H1 (cell line): ENCODE measurements at regions not wholly inside any gene's neighbourhood (a gene's known extent, or its start where the extent isn't known, plus 50 kb on each side); places are given as distances from the start of the nearest gene placed in this dataset.

Experiments used
- CTCF ChIA-PET: fragments of 300-600 bp; sonication (Branson Sonifier 250); formaldehyde crosslinking; loops from one replicate; lab custom pipeline; 2021; ENCODE audit not compliant: partially characterized antibody; lab: Charles Lee
- POLR2A ChIA-PET: fragments of 300-600 bp; sonication (Branson Sonifier 250); formaldehyde crosslinking; loops from one replicate; lab custom pipeline; 2021; ENCODE audit warnings: inconsistent platforms; ENCODE audit not compliant: partially characterized antibody; lab: Charles Lee
- DNase-seq, 2 experiments: peaks; one replicate each; pipeline versions ENCODE4 v3.0.0 to v3.0.0-alpha.2; 2010 to 2022; ENCODE audit warnings: low spot score in 2 of 2, low read depth in 1 of 2, mixed read lengths in 1 of 2
- FAIRE-seq: peaks from 2 replicates; lab custom pipeline; 2011; peaks lifted over from hg19 to GRCh38; lab: Jason Lieb, UNC
- H2AFZ ChIP-seq: 2 replicates; pipeline ENCODE4 v1.8.1; 2012; ENCODE audit warnings: low read length, inconsistent platforms
- H2AK5ac ChIP-seq: 2 replicates; pipeline ENCODE4 v1.6.1; 2013; ENCODE audit warnings: low read depth, low read length
- H2BK120ac ChIP-seq: replicated peaks from 2 replicates; pipeline ENCODE3; 2013; ENCODE audit warnings: low read depth, low read length, inconsistent platforms
- H2BK12ac ChIP-seq: 2 replicates; pipeline ENCODE4 v1.6.1; 2013; ENCODE audit warnings: low read depth, low read length
- H2BK15ac ChIP-seq: 2 replicates; pipeline ENCODE4 v1.6.1; 2013; ENCODE audit warnings: low read length
- H2BK20ac ChIP-seq: 2 replicates; pipeline ENCODE4 v1.6.1; 2013; ENCODE audit warnings: low read length
- H2BK5ac ChIP-seq: 2 replicates; pipeline ENCODE4 v1.6.1; 2013; ENCODE audit warnings: low read depth, low read length
- H3K14ac ChIP-seq: 2 replicates; pipeline ENCODE4 v1.6.1; 2013; ENCODE audit warnings: inconsistent platforms; ENCODE audit not compliant: insufficient read length
- H3K18ac ChIP-seq: 2 replicates; pipeline ENCODE4 v1.6.1; 2013; ENCODE audit warnings: low read length; ENCODE audit errors: extremely low read depth
- H3K23ac ChIP-seq: 2 replicates; pipeline ENCODE4 v1.6.1; 2013; ENCODE audit warnings: inconsistent platforms; ENCODE audit not compliant: insufficient read length
- H3K23me2 ChIP-seq: 2 replicates; pipeline ENCODE4 v1.6.1; 2013; ENCODE audit warnings: low read depth, low read length
- H3K27ac ChIP-seq: 2 replicates; pipeline ENCODE4 v1.6.1; 2011; ENCODE audit warnings: low read depth, low read length, inconsistent platforms
- H3K27me3 ChIP-seq, 4 experiments: replicated peaks in 1 of 4; 1 replicate in 1 of 4; 2 replicates in 3 of 4; pipeline versions ENCODE4 v1.6.1 to v1.8.1; 2011 to 2013; ENCODE audit warnings: low read length in 3 of 4, mild to moderate bottlenecking in 3 of 4, inconsistent platforms in 2 of 4, mixed read lengths in 2 of 4, moderate library complexity in 1 of 4; ENCODE audit not compliant: control insufficient read depth in 3 of 4, insufficient read depth in 3 of 4; ENCODE audit errors: extremely low read depth in 1 of 4
- H3K36me3 ChIP-seq, 4 experiments: 2 replicates each; pipeline versions ENCODE4 v1.6.1 to v1.8.1; 2011 to 2013; ENCODE audit warnings: mild to moderate bottlenecking in 4 of 4, low read length in 3 of 4, moderate library complexity in 2 of 4, control low read depth in 1 of 4, inconsistent platforms in 1 of 4; ENCODE audit not compliant: insufficient read depth in 4 of 4, control insufficient read depth in 2 of 4
- H3K4ac ChIP-seq: replicated peaks from 2 replicates; pipeline ENCODE3; 2013; ENCODE audit warnings: low read length, low read depth, mixed read lengths, inconsistent platforms; ENCODE audit not compliant: insufficient read length
- H3K4me1 ChIP-seq, 4 experiments: replicated peaks in 1 of 4; 1 replicate in 1 of 4; 2 replicates in 3 of 4; pipeline versions ENCODE4 v1.6.1 to v1.8.1; 2011 to 2013; ENCODE audit warnings: low read length in 3 of 4, inconsistent platforms in 2 of 4, mixed read lengths in 1 of 4; ENCODE audit not compliant: insufficient read depth in 4 of 4, control insufficient read depth in 3 of 4
- H3K4me2 ChIP-seq, 2 experiments: 2 replicates each; pipeline versions ENCODE4 v1.6.1 to v1.8.1; 2011 to 2013; ENCODE audit warnings: low read depth in 2 of 2, low read length in 2 of 2, control low read depth in 1 of 2, inconsistent platforms in 1 of 2, mild to moderate bottlenecking in 1 of 2; ENCODE audit not compliant: insufficient read depth in 1 of 2
- H3K4me3 ChIP-seq, 4 experiments: fragments of 200-600, 300-600 bp in 1 of 4; sonication (generic), shearing (Covaris generic), sonication (Bioruptor Twin) in 1 of 4; 2 replicates each; pipeline versions ENCODE4 v1.5.1 to v1.8.1; 2011 to 2016; ENCODE audit warnings: low read length in 4 of 4, low read depth in 3 of 4, control low read depth in 2 of 4, inconsistent platforms in 2 of 4, mild to moderate bottlenecking in 2 of 4, mixed read lengths in 1 of 4, moderate library complexity in 1 of 4; ENCODE audit not compliant: insufficient read depth in 2 of 4; ENCODE audit errors: extremely low read depth in 1 of 4
- H3K56ac ChIP-seq: replicated peaks from 2 replicates; pipeline ENCODE3; 2013; ENCODE audit warnings: low read depth, mild to moderate bottlenecking, mixed read lengths, low read length, inconsistent platforms; ENCODE audit not compliant: insufficient read length
- H3K79me1 ChIP-seq: 2 replicates; pipeline ENCODE4 v1.6.1; 2013; ENCODE audit warnings: low read depth, low read length, control low read depth
- H3K79me2 ChIP-seq, 2 experiments: 2 replicates each; pipeline versions ENCODE4 v1.6.1 to v1.8.1; 2012 to 2013; ENCODE audit warnings: low read length in 2 of 2, mild to moderate bottlenecking in 2 of 2, inconsistent platforms in 1 of 2; ENCODE audit not compliant: insufficient read depth in 2 of 2, control insufficient read depth in 1 of 2
- H3K9ac ChIP-seq, 4 experiments: replicated peaks in 1 of 4; 1 replicate in 1 of 4; 2 replicates in 3 of 4; pipeline versions ENCODE4 v1.6.1 to v1.8.1; 2011 to 2013; ENCODE audit warnings: low read depth in 3 of 4, low read length in 3 of 4, control low read depth in 2 of 4, mild to moderate bottlenecking in 2 of 4, moderate library complexity in 2 of 4, inconsistent platforms in 1 of 4; ENCODE audit errors: extremely low read depth in 1 of 4
- H3K9me3 ChIP-seq, 2 experiments: 2 replicates each; pipeline versions ENCODE4 v1.6.1 to v1.8.1; 2012 to 2013; ENCODE audit warnings: mild to moderate bottlenecking in 2 of 2, moderate library complexity in 2 of 2, control low read depth in 1 of 2, inconsistent platforms in 1 of 2, low read depth in 1 of 2, low read length in 1 of 2, mixed read lengths in 1 of 2; ENCODE audit not compliant: insufficient read depth in 2 of 2
- H4K20me1 ChIP-seq, 2 experiments: replicated peaks in 1 of 2; 2 replicates each; pipeline versions ENCODE3 to v1.8.1; 2011 to 2013; ENCODE audit warnings: inconsistent platforms in 2 of 2, low read length in 2 of 2, mild to moderate bottlenecking in 1 of 2; ENCODE audit not compliant: insufficient read depth in 2 of 2, control insufficient read depth in 1 of 2
- H4K5ac ChIP-seq: 2 replicates; pipeline ENCODE4 v1.6.1; 2013; ENCODE audit warnings: low read length, low read depth, mixed read lengths, inconsistent platforms; ENCODE audit not compliant: insufficient read length
- H4K8ac ChIP-seq: 2 replicates; pipeline ENCODE4 v1.8.0; 2013; ENCODE audit warnings: mild to moderate bottlenecking, moderate library complexity, low read length, inconsistent platforms; ENCODE audit not compliant: insufficient read depth; ENCODE audit errors: extremely low read depth
- H4K91ac ChIP-seq: replicated peaks from 2 replicates; pipeline ENCODE3; 2013; ENCODE audit warnings: low read length, mixed read lengths, inconsistent platforms; ENCODE audit not compliant: insufficient read length
- BCL11A ChIP-seq, 2 experiments: IDR thresholded peaks; one replicate each; pipeline ENCODE4 v1.6.1; 2011; ENCODE audit warnings: low read depth in 2 of 2, low read length in 2 of 2, mild to moderate bottlenecking in 2 of 2
- CHD1 ChIP-seq: IDR thresholded peaks from 2 replicates; pipeline ENCODE4 v1.6.1; 2012; ENCODE audit warnings: low read depth, low read length, improper control_type of control experiment
- EGR1 ChIP-seq: IDR thresholded peaks from 2 replicates; pipeline ENCODE4 v1.6.1; 2011; ENCODE audit warnings: low read depth, low read length, borderline replicate concordance
- GABPA ChIP-seq: IDR thresholded peaks from 2 replicates; pipeline ENCODE4 v1.6.1; 2011; ENCODE audit warnings: mild to moderate bottlenecking, low read length, moderate library complexity, borderline replicate concordance; ENCODE audit not compliant: insufficient read depth
- SP4 ChIP-seq: IDR thresholded peaks from 2 replicates; pipeline ENCODE4 v1.6.1; 2012; ENCODE audit warnings: low read length, inconsistent platforms
- SRF ChIP-seq: IDR thresholded peaks from 2 replicates; pipeline ENCODE4 v1.6.1; 2011; ENCODE audit warnings: mild to moderate bottlenecking, low read depth, low read length, moderate library complexity
- TAF7 ChIP-seq: optimal IDR thresholded peaks from 2 replicates; pipeline ENCODE3; 2011; ENCODE audit warnings: low read depth, mild to moderate bottlenecking, inconsistent platforms, low read length, moderate library complexity, borderline replicate concordance
- TCF12 ChIP-seq: IDR thresholded peaks from 2 replicates; pipeline ENCODE4 v1.6.1; 2011; ENCODE audit warnings: low read depth, mild to moderate bottlenecking, low read length
- WGBS, 2 experiments: shearing (Covaris generic) in 1 of 2; methylation state at CpG; one replicate each; pipeline versions ENCODE4 v1.1.6 to v1.1.7; 2013 to 2015; ENCODE audit warnings: low lambda C conversion rate in 2 of 2, mixed read lengths in 2 of 2, inconsistent platforms in 1 of 2, low coverage in 1 of 2, missing lambda C conversion rate in 1 of 2; ENCODE audit not compliant: insufficient replicate concordance in 2 of 2, insufficient coverage in 1 of 2, insufficient read length in 1 of 2; ENCODE audit errors: extremely low coverage in 1 of 2, missing lambda C conversion rate in 1 of 2; 5-methylcytosine and 5-hydroxymethylcytosine counted together
- TF ChIP-seq, protein P1 (sequence below): IDR thresholded peaks from 2 replicates; pipeline ENCODE4 v1.6.1; 2011; ENCODE audit warnings: low read depth, mild to moderate bottlenecking, low read length; ENCODE audit not compliant: insufficient read depth

DNA sequence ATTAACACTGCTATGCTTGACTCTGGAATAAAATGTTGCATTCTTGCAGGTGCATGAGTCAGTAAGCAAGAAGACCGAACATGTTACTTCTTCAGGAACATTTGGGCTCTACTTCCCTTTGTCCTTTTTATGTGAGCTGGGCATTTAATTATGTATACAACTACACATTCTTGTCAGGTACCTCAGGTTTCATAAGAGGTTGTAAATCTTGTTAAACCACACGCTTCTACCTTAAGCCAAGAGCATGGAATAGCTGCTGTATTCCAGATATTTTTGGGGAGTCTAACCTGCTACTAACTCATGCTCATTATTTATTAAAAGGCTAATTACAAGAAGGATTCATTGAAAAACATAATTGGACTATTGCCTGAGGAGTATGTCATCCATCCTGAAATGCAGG, 414.2 kb upstream of the KLF6 start:
- H3K4me3 ChIP-seq: no peak overlapping the region
- ChIA-PET CTCF (no interaction called here), POLR2A (interaction anchor here (0.6 kb wide), 1 partner anchor 616 kb away, joined by 3 read pairs; no protein-coding TSS in a partner anchor)
- H4K5ac ChIP-seq: no peak overlapping the region
- no peak overlapping the region for H2BK5ac ChIP-seq
- no peak overlapping the region for H3K27ac ChIP-seq
- H3K18ac ChIP-seq: no peak overlapping the region
- H2AK5ac ChIP-seq: no peak overlapping the region
- no peaks in the 10 kb centered on the region for H4K20me1 ChIP-seq
- no peaks in the 10 kb centered on the region for H3K79me1 ChIP-seq
- H3K4ac ChIP-seq: no peak overlapping the region
- H4K8ac ChIP-seq: no peak overlapping the region
- H3K9ac ChIP-seq: no peak overlapping the region
- H3K4me2 ChIP-seq: no peak overlapping the region
- H3K9me3 ChIP-seq: no peaks in the 10 kb centered on the region
- no peaks in the 10 kb centered on the region for H3K79me2 ChIP-seq
- TF ChIP-seq GABPA: no peak
- TF ChIP-seq TAF7: no peak
- TF ChIP-seq BCL11A (IDR thresholded peaks at IDR 0.05; ENCODE audit: low read depth in 2 of 2, low read length in 2 of 2): no peak
- TF ChIP-seq, protein P1, sequence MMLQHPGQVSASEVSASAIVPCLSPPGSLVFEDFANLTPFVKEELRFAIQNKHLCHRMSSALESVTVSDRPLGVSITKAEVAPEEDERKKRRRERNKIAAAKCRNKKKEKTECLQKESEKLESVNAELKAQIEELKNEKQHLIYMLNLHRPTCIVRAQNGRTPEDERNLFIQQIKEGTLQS: no peak
- TF ChIP-seq EGR1: no peak
- no peak for TF ChIP-seq TCF12
- TF ChIP-seq CHD1: no peak
- no peak for TF ChIP-seq SP4
- TF ChIP-seq SRF: no peak
- H3K27me3 ChIP-seq: no peaks in the 10 kb centered on the region
- no peak overlapping the region for H2BK12ac ChIP-seq
- no peak for FAIRE-seq
- no peak overlapping the region for H3K23ac ChIP-seq
- H4K91ac ChIP-seq: no peak overlapping the region
- no peaks in the 10 kb centered on the region for H3K23me2 ChIP-seq
- no peaks in the 10 kb centered on the region for H3K36me3 ChIP-seq
- no peaks in the 10 kb centered on the region for H3K4me1 ChIP-seq
- no peak overlapping the region for H2BK120ac ChIP-seq
- H2BK20ac ChIP-seq: no peak overlapping the region
- no peak overlapping the region for H2AFZ ChIP-seq
- H2BK15ac ChIP-seq: no peak overlapping the region
- no peak overlapping the region for H3K14ac ChIP-seq
- H3K56ac ChIP-seq: no peak overlapping the region
- no peak for DNase-seq
- WGBS, 2 experiments: 97% methylated on average over 2 of the region's 2 CpGs; no CpG with 5 or more reads in 1 of the 2 experiments
